ENCODE measurements at regions not wholly inside any gene's neighbourhood (a gene's known extent, or its start where the extent isn't known, plus 50 kb on each side); places are given as distances from the start of the nearest gene placed in this dataset.

DNA sequence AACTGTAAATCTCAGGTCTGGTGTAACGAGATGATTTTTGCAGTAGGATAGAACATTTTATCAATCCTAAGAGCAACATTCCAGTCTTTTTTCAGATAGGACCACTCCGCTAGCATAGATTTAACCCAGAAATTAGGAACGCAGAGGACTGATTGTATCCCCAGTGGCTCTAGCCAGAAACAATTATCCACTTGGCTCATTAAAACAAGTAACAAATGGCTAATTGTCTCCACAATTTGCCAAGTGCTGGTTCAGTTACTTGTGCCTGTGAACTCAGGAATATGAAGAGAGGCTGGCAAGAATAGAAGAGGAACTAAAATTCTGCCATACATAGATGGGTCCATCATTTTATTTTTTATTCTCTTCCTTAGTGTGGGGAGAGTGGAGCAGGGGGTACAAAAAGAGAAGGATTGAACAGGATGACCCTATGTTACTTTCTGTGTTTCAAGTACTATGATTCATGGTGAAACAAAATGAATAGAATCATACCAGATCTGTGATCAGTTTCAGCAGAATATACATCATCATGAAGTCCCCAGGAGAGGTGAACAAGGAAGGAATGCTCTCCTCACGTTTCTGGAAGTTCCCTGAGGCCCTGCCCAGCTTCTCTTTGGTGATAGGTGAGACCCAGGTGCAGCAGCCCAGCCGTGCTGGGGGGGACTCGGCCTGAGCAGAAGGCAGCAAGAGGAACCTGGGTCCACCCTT, 121.6 kb downstream of the ARL4C start:
- Mint-ChIP-seq H3K9me3 (ENCODE audit: low read depth) (no peaks in the 10 kb centered on the region), H3K36me3 (ENCODE audit: insufficient read depth) (no peaks in the 10 kb centered on the region), H3K4me1 (ENCODE audit: low read depth) (peaks cover 16% of the 10 kb centered on the region), H3K4me3 (ENCODE audit: low read depth) (no peak overlapping the region), H3K27ac (no peak overlapping the region), H3K27me3 (no peaks in the 10 kb centered on the region)
- no peak for DNase-seq (ENCODE audit: low spot score, unreplicated experiment)
- TF ChIP-seq, protein P1, sequence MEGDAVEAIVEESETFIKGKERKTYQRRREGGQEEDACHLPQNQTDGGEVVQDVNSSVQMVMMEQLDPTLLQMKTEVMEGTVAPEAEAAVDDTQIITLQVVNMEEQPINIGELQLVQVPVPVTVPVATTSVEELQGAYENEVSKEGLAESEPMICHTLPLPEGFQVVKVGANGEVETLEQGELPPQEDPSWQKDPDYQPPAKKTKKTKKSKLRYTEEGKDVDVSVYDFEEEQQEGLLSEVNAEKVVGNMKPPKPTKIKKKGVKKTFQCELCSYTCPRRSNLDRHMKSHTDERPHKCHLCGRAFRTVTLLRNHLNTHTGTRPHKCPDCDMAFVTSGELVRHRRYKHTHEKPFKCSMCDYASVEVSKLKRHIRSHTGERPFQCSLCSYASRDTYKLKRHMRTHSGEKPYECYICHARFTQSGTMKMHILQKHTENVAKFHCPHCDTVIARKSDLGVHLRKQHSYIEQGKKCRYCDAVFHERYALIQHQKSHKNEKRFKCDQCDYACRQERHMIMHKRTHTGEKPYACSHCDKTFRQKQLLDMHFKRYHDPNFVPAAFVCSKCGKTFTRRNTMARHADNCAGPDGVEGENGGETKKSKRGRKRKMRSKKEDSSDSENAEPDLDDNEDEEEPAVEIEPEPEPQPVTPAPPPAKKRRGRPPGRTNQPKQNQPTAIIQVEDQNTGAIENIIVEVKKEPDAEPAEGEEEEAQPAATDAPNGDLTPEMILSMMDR (IDR thresholded peaks at IDR 0.05; ENCODE audit: unreplicated experiment) = no peak

DNA sequence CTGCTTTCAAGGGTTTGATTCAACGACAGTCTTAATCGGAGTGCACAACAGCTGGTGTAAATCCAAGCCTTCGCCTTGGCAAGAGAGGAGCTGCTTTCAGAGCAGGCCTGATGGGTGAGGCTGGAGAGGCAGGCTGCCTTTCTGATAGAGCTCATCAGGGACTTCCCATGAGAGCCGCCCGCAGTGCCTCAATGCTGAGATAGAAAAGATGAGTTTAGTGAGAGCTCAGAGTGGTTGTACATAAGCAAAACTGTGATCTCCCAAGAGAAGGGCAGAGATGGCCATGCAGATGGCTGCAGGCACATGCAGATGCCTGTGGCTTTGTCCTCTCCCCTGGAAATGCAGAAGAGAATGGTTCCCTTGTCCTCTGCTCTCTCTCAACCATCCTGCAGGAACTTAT, 122.1 kb downstream of the ARL4C start:
- TF ChIP-seq, protein P1 (IDR thresholded peaks at IDR 0.05; ENCODE audit: unreplicated experiment) = no peak
- no peaks in the 10 kb centered on the region for H3K36me3 Mint-ChIP-seq (ENCODE audit: insufficient read depth)
- H3K9me3 Mint-ChIP-seq (ENCODE audit: low read depth) = no peaks in the 10 kb centered on the region
- no peak for DNase-seq (ENCODE audit: low spot score, unreplicated experiment)
- no peak overlapping the region for H3K27ac Mint-ChIP-seq
- H3K27me3 Mint-ChIP-seq = no peaks in the 10 kb centered on the region
- H3K4me3 Mint-ChIP-seq (ENCODE audit: low read depth) = no peak overlapping the region
- H3K4me1 Mint-ChIP-seq (ENCODE audit: low read depth) = peaks cover 18% of the 10 kb centered on the region

DNA sequence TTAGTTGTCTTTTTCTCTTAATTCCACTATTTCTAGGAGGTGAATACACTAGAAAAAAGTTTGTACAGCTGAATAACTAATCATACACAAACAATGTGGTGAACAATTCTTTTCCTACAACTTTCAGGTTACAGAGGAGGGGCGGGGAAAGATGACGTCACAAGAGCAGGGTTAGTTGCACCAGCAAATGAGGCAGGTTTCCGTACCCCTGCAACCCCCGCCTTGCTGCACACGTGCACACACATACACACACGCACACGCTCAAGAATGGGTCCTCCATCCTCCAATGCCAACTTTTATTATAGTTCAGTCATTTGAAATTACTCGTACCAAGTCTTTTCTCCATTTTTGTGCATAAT, 122.8 kb downstream of the ARL4C start:
- Mint-ChIP-seq H3K9me3 (ENCODE audit: low read depth) (no peaks in the 10 kb centered on the region), H3K27ac (no peak overlapping the region), H3K4me3 (ENCODE audit: low read depth) (no peak overlapping the region), H3K27me3 (no peaks in the 10 kb centered on the region), H3K4me1 (ENCODE audit: low read depth) (peaks cover 18% of the 10 kb centered on the region), H3K36me3 (ENCODE audit: insufficient read depth) (no peaks in the 10 kb centered on the region)
- TF ChIP-seq, protein P1 (IDR thresholded peaks at IDR 0.05; ENCODE audit: unreplicated experiment) = no peak
- no peak for DNase-seq (ENCODE audit: low spot score, unreplicated experiment)

DNA sequence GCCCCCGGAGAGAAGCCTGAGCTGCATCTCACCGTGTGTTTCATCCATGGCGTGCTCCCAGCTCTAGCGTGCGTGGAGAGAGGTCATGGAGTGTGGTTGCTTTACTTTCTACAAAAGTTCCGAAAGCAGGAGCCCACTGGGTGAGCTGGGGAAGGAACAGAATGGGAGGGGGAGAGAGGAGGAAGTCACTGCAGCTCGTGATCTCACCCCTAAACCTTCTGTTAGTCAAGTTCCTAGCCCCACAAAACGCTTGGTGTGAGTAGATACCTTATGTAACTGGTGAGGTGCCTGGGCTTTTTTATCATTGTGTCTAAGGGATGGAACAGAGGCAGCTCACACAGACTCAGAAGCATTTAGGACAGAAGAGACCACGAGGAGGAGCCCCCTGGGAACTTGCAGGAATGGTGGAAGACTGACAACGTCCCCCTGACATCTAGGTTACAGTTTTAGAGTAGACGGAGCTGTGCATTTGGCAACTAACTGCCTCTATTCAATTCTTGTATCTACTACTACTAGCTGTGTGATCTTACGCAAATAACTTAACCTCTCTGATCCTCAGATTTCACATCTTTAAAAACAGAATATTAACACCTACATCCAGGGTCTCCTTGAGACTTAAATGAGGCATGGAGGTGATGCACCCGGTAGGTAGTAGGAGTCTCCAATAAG, 123.3 kb downstream of the ARL4C start:
- Mint-ChIP-seq H3K27ac (no peak overlapping the region), H3K4me3 (ENCODE audit: low read depth) (no peak overlapping the region), H3K27me3 (no peaks in the 10 kb centered on the region), H3K9me3 (ENCODE audit: low read depth) (no peaks in the 10 kb centered on the region), H3K36me3 (ENCODE audit: insufficient read depth) (no peaks in the 10 kb centered on the region), H3K4me1 (ENCODE audit: low read depth) (peaks cover 24% of the 10 kb centered on the region)
- TF ChIP-seq, protein P1 (IDR thresholded peaks at IDR 0.05; ENCODE audit: unreplicated experiment) = no peak
- no peak for DNase-seq (ENCODE audit: low spot score, unreplicated experiment)

DNA sequence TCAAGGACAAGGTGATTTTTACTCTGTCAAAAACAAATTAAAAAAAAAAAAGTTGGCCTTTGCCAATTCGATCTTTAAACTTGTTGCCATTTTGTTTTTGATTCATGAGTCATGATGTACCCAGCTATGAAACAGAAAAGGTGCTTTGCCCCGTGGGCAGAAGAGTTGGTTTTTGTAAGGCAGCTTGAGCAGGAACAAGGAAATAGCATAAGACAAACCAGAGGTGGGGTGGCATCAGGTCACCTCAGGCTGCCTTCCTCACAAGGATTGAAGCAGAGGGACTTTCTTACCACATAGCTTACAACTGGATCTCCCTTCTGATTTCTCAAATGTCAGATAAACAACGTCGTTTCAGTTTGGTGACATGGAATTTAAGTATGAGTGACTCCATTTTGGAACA, 123.8 kb downstream of the ARL4C start:
- Mint-ChIP-seq H3K9me3 (ENCODE audit: low read depth) (no peaks in the 10 kb centered on the region), H3K27me3 (no peaks in the 10 kb centered on the region), H3K27ac (no peak overlapping the region), H3K4me1 (ENCODE audit: low read depth) (peaks cover 28% of the 10 kb centered on the region), H3K36me3 (ENCODE audit: insufficient read depth) (no peaks in the 10 kb centered on the region), H3K4me3 (ENCODE audit: low read depth) (no peak overlapping the region)
- DNase-seq (ENCODE audit: low spot score, unreplicated experiment) = no peak
- TF ChIP-seq, protein P1 (IDR thresholded peaks at IDR 0.05; ENCODE audit: unreplicated experiment) = no peak

Measured in progenitor cell of endocrine pancreas (in vitro differentiated cells).